WERI-Rb-1 (cell line): ENCODE measurements at regions not wholly inside any gene's neighbourhood (a gene's known extent, or its start where the extent isn't known, plus 50 kb on each side); places are given as distances from the start of the nearest gene placed in this dataset.

Source experiments
- DNase-seq: peaks from one replicate; pipeline ENCODE4 v3.0.0-alpha.2; 2020
- H3K27ac ChIP-seq: fragments of 250-450 bp; sonication (Bioruptor Pico); 2 replicates; pipeline ENCODE4 v1.5.1; 2020; ENCODE audit warnings: mild to moderate bottlenecking, moderate library complexity
- H3K27me3 ChIP-seq: fragments of 250-450 bp; sonication (Bioruptor Pico); 2 replicates; pipeline ENCODE4 v1.5.1; 2021; ENCODE audit warnings: mild to moderate bottlenecking, low read depth, moderate library complexity; ENCODE audit not compliant: insufficient read depth, severe bottlenecking
- H3K36me3 ChIP-seq: fragments of 250-450 bp; sonication (Bioruptor Pico); 2 replicates; pipeline ENCODE4 v1.5.1; 2020; ENCODE audit warnings: mild to moderate bottlenecking, moderate library complexity
- H3K4me3 ChIP-seq: 2 replicates; pipeline ENCODE4 v1.5.1; 2011; ENCODE audit warnings: low read depth, mild to moderate bottlenecking, control low read depth, low read length
- H3K9me3 ChIP-seq: fragments of 250-450 bp; sonication (Bioruptor Pico); 2 replicates; pipeline ENCODE4 v1.5.1; 2021; ENCODE audit warnings: mild to moderate bottlenecking, moderate library complexity; ENCODE audit not compliant: severe bottlenecking
- TF ChIP-seq, protein P1 (sequence below): IDR thresholded peaks from 2 replicates; pipeline ENCODE4 v1.5.1; 2011; ENCODE audit warnings: low read depth, mild to moderate bottlenecking, control low read depth, inconsistent platforms, low read length

GRCh38 chr2:128774320-128775216 is 455.9 kb upstream of the HS6ST1 start:
- H3K36me3 ChIP-seq: no peaks in the 10 kb centered on the region
- H3K27ac ChIP-seq: no peak overlapping the region
- H3K27me3 ChIP-seq: no peaks in the 10 kb centered on the region
- TF ChIP-seq, protein P1, sequence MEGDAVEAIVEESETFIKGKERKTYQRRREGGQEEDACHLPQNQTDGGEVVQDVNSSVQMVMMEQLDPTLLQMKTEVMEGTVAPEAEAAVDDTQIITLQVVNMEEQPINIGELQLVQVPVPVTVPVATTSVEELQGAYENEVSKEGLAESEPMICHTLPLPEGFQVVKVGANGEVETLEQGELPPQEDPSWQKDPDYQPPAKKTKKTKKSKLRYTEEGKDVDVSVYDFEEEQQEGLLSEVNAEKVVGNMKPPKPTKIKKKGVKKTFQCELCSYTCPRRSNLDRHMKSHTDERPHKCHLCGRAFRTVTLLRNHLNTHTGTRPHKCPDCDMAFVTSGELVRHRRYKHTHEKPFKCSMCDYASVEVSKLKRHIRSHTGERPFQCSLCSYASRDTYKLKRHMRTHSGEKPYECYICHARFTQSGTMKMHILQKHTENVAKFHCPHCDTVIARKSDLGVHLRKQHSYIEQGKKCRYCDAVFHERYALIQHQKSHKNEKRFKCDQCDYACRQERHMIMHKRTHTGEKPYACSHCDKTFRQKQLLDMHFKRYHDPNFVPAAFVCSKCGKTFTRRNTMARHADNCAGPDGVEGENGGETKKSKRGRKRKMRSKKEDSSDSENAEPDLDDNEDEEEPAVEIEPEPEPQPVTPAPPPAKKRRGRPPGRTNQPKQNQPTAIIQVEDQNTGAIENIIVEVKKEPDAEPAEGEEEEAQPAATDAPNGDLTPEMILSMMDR: no peak
- DNase-seq: no peak
- H3K9me3 ChIP-seq: no peaks in the 10 kb centered on the region
- H3K4me3 ChIP-seq: no peak overlapping the region

- no peaks in the 10 kb centered on the region for H3K9me3 ChIP-seq
- H3K27me3 ChIP-seq: no peaks in the 10 kb centered on the region
- no peaks in the 10 kb centered on the region for H3K36me3 ChIP-seq
- no peak for DNase-seq
- TF ChIP-seq, protein P1: no peak
- no peak overlapping the region for H3K27ac ChIP-seq
- H3K4me3 ChIP-seq: no peak overlapping the region
These were observed 456.7 kb upstream of the HS6ST1 start for GRCh38 chr2:128775217-128775913.

- no peak for DNase-seq
- Histone ChIP-seq H3K36me3 (no peaks in the 10 kb centered on the region), H3K27me3 (no peaks in the 10 kb centered on the region), H3K9me3 (no peaks in the 10 kb centered on the region), H3K27ac (no peak overlapping the region), H3K4me3 (no peak overlapping the region)
- TF ChIP-seq, protein P1: no peak
These were observed 457.2 kb upstream of the HS6ST1 start for GRCh38 chr2:128775914-128776285.

DNA sequence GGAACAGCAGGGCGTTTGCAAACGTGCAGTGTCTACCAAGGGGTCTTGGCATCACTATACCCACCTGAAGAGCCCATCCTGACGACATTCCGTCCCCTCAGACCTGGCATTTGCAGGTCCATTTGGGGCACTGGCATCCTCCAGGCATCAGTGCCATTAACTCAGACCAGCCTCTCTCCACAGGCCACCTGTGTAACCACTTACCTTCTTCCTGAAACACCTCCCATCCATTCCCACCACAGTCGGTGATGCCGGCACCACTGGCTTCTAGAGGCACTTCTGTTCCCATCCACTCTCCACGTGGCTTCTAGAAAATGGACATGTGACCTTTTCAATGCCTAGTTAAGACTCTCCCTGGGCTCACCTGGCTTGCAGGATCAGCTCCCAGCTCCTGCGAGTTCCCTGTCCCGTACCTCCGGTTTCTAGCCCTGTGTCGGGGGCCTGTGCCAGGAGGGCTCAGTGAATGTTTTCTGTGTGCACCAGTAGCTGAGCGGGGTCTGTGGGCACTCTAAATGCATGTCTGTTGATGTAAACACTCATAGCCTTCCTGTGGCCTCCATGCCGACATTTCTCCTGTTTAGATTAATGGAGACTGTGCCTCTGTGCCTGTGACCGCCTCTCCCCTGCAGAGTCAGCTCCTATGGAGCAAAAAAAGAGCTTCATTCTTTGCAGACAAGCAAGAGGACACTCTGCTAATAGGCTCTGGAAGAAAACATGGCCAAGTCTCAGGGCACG is 458.0 kb upstream of the HS6ST1 start:
- DNase-seq: no peak
- Histone ChIP-seq H3K9me3 (no peaks in the 10 kb centered on the region), H3K27ac (no peak overlapping the region), H3K4me3 (no peak overlapping the region), H3K27me3 (no peaks in the 10 kb centered on the region), H3K36me3 (no peaks in the 10 kb centered on the region)
- TF ChIP-seq, protein P1: no peak

- Histone ChIP-seq H3K9me3 (no peaks in the 10 kb centered on the region), H3K27ac (no peak overlapping the region), H3K36me3 (no peaks in the 10 kb centered on the region), H3K27me3 (no peaks in the 10 kb centered on the region), H3K4me3 (no peak overlapping the region)
- DNase-seq: no peak
- TF ChIP-seq, protein P1: no peak
These were observed 458.7 kb upstream of the HS6ST1 start for GRCh38 chr2:128777196-128778035.
